NOMO-1 (cell line): ENCODE measurements at regions not wholly inside any gene's neighbourhood (a gene's known extent, or its start where the extent isn't known, plus 50 kb on each side); places are given as distances from the start of the nearest gene placed in this dataset.
"Not testable (repeated sequence)": the region's sequence is repeated elsewhere in the genome, so short reads cannot be mapped to it uniquely, and the experiment has no call there.

Experiments
- DNase-seq, 2 experiments: peaks; one replicate each; lab custom pipeline; 2025; ENCODE audit not compliant: unreplicated experiment in 2 of 2; lab: John Stamatoyannopoulos, UW

- no peak for DNase-seq
Observed at GRCh38 chr5:176744584-176744965, 65.8 kb upstream of the UNC5A start.

- DNase-seq, result no peak
Observed at GRCh38 chr5:176747670-176748072, 62.7 kb upstream of the UNC5A start.

GRCh38 chr5:176748073-176748966, 62.0 kb upstream of the UNC5A start:
- DNase-seq, result no peak

DNA sequence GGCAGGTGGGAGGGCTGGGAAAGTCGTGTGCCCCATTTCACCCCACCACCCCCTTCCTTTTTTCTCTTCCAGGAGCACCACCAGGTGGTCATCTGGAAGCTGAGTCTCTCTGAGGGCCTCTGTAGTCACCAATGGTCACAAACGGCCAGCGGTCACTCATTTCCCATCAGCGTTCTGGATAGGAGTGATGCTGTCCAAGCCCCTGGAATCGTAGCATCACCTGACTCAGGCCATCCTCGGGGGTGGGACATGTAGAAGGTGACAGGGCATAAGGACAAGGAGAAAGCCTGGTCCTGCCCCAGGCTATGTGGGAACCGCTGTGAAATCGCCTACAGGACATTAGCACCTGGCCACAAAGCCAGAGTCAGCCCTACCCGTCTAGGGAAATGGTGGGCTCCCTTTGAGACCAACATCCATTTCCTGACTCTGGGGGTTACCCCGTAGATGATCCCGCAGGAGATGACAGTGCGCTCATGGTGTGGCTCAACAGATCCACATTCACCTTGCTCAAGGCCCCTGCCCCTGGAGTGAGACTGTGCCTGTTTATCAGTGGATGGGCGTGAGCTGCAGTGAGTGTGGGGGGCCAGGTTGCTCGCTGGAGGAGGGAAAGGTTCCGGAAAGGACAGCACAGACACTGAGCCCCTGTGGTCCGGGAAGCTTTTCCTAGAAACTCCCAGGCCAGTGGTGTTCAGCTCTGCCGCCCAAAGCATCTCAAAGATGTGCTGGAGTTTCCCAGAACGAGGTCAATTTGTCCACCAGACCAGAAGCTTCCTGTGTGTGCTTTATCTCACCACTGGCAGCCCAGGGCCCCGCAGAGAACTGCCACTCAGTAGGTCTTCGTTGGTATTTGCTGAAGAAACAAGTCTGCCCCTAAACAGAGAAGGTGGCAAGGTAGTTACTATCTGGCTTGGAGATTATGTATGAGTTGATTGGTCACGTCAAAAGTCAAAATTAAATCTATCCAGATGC, 61.1 kb upstream of the UNC5A start:
- no peak for DNase-seq

GRCh38 chr5:176750144-176750543, 60.2 kb upstream of the UNC5A start:
- no peak for DNase-seq

GRCh38 chr5:176754376-176754973, 55.9 kb upstream of the UNC5A start:
- DNase-seq, result no peak

GRCh38 chr5:176755593-176755992, 54.8 kb upstream of the UNC5A start:
- DNase-seq, result not testable (repeated sequence)

DNA sequence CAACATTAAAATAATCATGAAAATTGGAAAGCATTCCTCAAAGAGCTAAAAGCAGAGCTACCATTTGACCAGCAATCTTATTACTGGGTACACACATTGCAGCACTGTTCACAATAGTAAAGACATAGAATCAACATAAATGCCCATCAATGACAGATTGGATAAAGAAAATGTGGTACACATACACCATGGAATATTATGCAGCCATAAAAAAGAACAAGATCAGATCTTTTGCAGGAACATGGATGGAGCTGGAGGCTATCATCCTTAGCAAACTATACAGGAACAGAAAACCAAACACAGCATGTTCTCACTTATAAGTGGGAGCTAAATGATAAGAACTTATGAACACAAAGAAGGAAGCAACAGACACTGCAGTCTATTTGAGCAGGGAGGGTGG, 52.8 kb upstream of the UNC5A start:
- DNase-seq, result not testable (repeated sequence)
